ENCODE measurements at regions not wholly inside any gene's neighbourhood (a gene's known extent, or its start where the extent isn't known, plus 50 kb on each side); places are given as distances from the start of the nearest gene placed in this dataset.

- TF ChIP-seq SIN3A (IDR thresholded peaks at IDR 0.05; ENCODE audit: borderline replicate concordance, insufficient read depth, low read length) (no peak), POLR2AphosphoS5 (IDR thresholded peaks at IDR 0.05; ENCODE audit: low read depth, low read length) (no peak), FOXP2 (optimal IDR thresholded peaks at IDR 0.05; ENCODE audit: borderline replicate concordance, extremely low read depth, extremely low read length, insufficient read depth) (no peak), REST (IDR thresholded peaks at IDR 0.05; ENCODE audit: insufficient read depth in 1 of 2, low read depth in 2 of 2, low read length in 2 of 2) (no peak), TAF1 (IDR thresholded peaks at IDR 0.05; ENCODE audit: borderline replicate concordance, insufficient read depth, low read length) (no peak)
Observed at GRCh38 chr11:123371506-123372297, 58.4 kb upstream of the GRAMD1B start.

- no peak for TF ChIP-seq TAF1 (IDR thresholded peaks at IDR 0.05; ENCODE audit: borderline replicate concordance, insufficient read depth, low read length)
Observed at GRCh38 chr11:123366924-123367323, 63.1 kb upstream of the GRAMD1B start.

GRCh38 chr11:123365955-123366354 lies 64.1 kb upstream of the GRAMD1B start:
- TF ChIP-seq TAF1 (IDR thresholded peaks at IDR 0.05; ENCODE audit: borderline replicate concordance, insufficient read depth, low read length), result no peak
- TF ChIP-seq SIN3A (IDR thresholded peaks at IDR 0.05; ENCODE audit: borderline replicate concordance, insufficient read depth, low read length), result no peak
- TF ChIP-seq POLR2AphosphoS5 (IDR thresholded peaks at IDR 0.05; ENCODE audit: low read depth, low read length), result no peak
- TF ChIP-seq FOXP2 (optimal IDR thresholded peaks at IDR 0.05; ENCODE audit: borderline replicate concordance, extremely low read depth, extremely low read length, insufficient read depth), result no peak
- no peak for TF ChIP-seq REST (IDR thresholded peaks at IDR 0.05; ENCODE audit: insufficient read depth in 1 of 2, low read depth in 2 of 2, low read length in 2 of 2)

GRCh38 chr11:123364080-123364479 lies 66.0 kb upstream of the GRAMD1B start:
- no peak for TF ChIP-seq POLR2AphosphoS5 (IDR thresholded peaks at IDR 0.05; ENCODE audit: low read depth, low read length)
- no peak for TF ChIP-seq REST (IDR thresholded peaks at IDR 0.05; ENCODE audit: insufficient read depth in 1 of 2, low read depth in 2 of 2, low read length in 2 of 2)
- TF ChIP-seq FOXP2 (optimal IDR thresholded peaks at IDR 0.05; ENCODE audit: borderline replicate concordance, extremely low read depth, extremely low read length, insufficient read depth), result no peak
- TF ChIP-seq TAF1 (IDR thresholded peaks at IDR 0.05; ENCODE audit: borderline replicate concordance, insufficient read depth, low read length), result no peak
- TF ChIP-seq SIN3A (IDR thresholded peaks at IDR 0.05; ENCODE audit: borderline replicate concordance, insufficient read depth, low read length), result no peak

- TF ChIP-seq REST (IDR thresholded peaks at IDR 0.05; ENCODE audit: insufficient read depth in 1 of 2, low read depth in 2 of 2, low read length in 2 of 2) (no peak), FOXP2 (optimal IDR thresholded peaks at IDR 0.05; ENCODE audit: borderline replicate concordance, extremely low read depth, extremely low read length, insufficient read depth) (no peak), TAF1 (IDR thresholded peaks at IDR 0.05; ENCODE audit: borderline replicate concordance, insufficient read depth, low read length) (no peak), SIN3A (IDR thresholded peaks at IDR 0.05; ENCODE audit: borderline replicate concordance, insufficient read depth, low read length) (no peak), POLR2AphosphoS5 (IDR thresholded peaks at IDR 0.05; ENCODE audit: low read depth, low read length) (no peak)
Observed at GRCh38 chr11:123363556-123363955, 66.5 kb upstream of the GRAMD1B start.

Data from PFSK-1 (cell line).